ENCODE measurements at regions not wholly inside any gene's neighbourhood (a gene's known extent, or its start where the extent isn't known, plus 50 kb on each side); places are given as distances from the start of the nearest gene placed in this dataset.

DNA sequence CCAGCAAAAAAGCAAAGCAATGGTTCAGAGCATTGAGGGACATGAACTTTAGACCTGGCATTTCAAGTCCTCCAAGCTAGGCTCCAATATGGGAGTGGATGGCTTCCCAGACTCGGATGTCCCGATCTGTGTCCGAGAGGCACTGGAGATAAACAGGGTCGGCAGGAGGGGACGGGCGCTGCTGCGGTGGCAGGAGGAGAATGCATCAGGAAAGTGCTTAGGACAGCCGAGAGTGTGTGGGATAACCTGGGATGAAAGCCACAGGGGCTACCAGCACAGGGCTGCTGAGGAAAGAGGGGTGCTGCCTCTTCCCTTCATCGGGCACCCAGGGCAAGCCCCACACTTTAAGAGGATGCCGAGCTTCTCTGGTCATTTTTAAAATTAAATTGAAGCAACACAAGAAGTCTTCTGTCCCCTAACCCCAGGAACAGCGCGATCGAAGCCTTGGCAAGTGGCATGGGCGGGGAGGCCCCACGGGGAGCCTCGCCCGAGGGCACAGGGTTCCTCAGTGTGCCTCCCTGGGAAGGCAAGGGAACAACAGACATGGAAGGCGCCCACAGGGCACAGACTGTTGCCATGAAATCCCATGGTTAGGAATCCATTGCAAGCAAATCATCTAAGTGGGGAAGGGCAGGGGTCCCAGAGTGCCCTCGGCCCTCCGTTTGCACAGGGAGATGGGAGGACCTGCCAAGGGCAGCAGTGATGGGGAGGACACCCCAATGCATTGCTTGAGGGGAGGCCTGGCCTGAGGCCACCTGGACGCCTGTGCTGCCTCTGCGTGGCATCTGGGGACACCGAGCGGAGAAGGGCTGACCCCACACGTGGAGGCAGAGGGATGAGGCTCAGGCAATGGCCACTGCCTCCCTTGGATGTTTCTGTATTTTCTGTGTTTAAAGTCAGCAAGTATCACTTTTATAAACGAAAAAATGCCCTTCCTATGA is 78.5 kb upstream of the GPC1 start:
- TF ChIP-seq, protein P1, sequence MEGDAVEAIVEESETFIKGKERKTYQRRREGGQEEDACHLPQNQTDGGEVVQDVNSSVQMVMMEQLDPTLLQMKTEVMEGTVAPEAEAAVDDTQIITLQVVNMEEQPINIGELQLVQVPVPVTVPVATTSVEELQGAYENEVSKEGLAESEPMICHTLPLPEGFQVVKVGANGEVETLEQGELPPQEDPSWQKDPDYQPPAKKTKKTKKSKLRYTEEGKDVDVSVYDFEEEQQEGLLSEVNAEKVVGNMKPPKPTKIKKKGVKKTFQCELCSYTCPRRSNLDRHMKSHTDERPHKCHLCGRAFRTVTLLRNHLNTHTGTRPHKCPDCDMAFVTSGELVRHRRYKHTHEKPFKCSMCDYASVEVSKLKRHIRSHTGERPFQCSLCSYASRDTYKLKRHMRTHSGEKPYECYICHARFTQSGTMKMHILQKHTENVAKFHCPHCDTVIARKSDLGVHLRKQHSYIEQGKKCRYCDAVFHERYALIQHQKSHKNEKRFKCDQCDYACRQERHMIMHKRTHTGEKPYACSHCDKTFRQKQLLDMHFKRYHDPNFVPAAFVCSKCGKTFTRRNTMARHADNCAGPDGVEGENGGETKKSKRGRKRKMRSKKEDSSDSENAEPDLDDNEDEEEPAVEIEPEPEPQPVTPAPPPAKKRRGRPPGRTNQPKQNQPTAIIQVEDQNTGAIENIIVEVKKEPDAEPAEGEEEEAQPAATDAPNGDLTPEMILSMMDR (IDR thresholded peaks at IDR 0.05; ENCODE audit: extremely low read depth, missing control alignments), result no peak
- DNase-seq (ENCODE audit: low spot score), result no peak

DNA sequence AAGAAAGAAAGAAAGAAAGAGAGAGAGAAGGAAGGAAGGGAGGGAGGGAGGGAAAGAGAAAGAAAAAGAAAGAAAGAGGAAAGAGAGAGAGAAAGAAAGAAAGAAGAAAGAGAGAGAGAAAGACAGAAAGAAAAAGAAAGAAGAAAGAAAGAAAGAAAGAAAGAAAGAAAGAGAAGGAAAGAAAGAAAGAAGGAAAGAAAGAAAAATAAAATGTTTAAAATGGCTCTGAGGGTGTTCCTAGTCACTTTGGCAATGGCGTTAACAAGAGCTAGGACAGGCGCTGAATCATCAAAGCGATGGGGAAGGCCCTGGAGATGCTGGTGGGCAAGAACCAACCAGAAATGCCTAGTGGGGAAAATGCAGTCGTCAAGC is 77.8 kb upstream of the GPC1 start:
- TF ChIP-seq, protein P1 (IDR thresholded peaks at IDR 0.05; ENCODE audit: extremely low read depth, missing control alignments), result no peak
- no peak for DNase-seq (ENCODE audit: low spot score)

DNA sequence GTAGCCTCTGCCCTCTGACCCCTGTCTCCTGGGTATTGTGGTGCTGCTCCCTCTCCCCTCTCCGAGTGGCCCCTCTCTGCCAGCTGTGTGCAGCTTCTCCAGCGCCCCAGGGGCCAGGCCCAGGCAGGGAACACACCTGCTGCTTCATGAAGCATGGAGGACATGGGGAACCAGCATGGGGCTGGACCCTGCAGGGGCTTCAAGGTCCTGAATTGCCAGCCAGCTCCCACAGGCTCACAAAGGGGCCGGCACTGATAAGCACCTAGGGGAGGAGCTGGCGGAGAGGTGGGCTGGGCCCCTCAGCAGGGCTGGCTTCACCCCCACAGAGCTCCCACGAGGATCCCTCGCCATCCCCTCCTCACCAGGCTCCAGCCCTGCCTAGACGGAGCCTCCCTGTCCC is 77.4 kb upstream of the GPC1 start:
- no peak for DNase-seq (ENCODE audit: low spot score)
- TF ChIP-seq, protein P1 (IDR thresholded peaks at IDR 0.05; ENCODE audit: extremely low read depth, missing control alignments), result no peak

DNA sequence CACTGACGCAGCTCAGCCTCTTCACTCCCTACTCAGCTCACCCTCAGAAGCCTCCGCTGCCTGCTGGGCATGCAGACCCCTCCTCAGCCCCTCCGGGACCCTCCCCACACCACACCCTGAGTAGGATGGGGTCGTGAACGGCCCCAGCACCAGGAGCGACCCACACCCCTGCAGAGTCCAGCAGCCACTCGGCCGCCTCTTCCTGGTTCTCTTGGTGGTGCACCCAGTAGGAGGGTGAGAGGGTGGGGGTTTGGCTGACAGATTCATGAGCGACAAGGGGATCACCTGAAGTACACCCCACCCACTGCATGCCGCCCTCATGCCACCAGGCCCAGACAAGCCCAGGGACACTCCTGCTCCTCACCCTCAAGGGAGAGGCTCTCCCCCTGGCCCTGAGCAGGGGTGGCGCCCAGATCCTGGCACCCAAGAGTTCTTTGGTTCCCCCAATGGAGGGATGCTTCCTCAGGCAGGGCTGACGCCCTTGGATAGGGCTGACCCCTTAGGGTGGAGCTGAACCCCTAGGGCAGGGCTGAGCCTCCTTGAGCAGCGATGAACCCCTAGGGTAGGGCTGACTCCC is 76.6 kb upstream of the GPC1 start:
- TF ChIP-seq, protein P1 (IDR thresholded peaks at IDR 0.05; ENCODE audit: extremely low read depth, missing control alignments), result no peak
- no peak for DNase-seq (ENCODE audit: low spot score)

DNA sequence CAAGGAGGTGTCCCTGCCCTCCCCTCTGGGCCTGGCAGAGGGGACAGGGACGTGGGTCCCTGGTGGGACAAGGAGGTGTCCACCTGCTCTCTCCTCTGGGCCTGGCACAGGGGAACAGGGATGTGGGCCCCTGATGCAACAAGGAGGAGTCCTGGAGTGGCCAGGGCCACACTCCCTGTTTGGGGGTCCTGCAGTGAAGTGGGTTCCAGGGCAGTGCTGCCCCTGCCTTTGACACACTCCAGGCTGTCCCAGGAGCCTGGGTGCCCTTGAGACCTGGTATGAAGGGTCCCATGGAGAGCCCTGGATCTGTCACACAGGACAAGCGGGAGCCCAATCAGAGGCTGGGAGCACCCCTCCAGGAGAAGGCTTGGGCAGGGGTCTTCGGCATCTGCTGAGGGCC is 75.8 kb upstream of the GPC1 start:
- no peak for DNase-seq (ENCODE audit: low spot score)
- TF ChIP-seq, protein P1 (IDR thresholded peaks at IDR 0.05; ENCODE audit: extremely low read depth, missing control alignments), result no peak

DNA sequence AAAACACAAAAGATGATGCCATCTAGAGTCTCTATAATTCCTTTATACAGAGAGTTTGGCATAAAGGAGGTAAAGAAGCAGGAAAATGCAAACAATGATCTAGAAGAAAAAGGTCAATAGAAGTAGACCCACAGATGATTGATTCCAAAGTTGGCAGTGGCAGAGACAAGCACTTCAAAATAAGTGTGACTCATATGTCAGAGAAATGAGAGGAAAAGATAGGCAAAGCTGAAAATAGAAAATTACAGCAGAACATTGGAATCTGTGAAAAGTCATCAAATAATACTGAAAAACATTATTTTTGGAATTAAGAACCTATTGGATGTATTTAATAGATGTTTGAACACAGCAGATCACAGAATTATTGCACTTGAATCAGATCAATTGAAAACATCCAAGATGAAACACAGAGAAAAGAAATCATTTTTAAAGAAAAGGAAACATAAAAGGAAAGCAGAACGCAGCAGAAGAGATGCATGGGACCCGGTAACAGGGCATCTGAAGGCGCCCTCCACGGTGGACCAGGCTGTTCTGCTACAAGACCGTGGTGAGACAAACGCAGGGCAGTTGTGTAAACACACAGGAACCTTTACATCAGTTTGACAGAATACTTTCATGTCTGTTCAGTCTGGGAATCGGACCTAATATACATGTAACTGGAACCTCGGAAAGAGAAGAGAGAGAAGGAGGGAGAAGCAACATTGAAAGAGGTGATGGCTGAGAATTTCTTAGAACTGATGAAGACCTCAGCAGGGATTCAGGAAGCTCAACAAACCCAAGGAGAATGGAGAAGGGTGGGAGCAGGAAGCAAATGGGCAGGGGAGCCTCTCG is 74.6 kb upstream of the GPC1 start:
- TF ChIP-seq, protein P1 (IDR thresholded peaks at IDR 0.05; ENCODE audit: extremely low read depth, missing control alignments), result no peak
- DNase-seq (ENCODE audit: low spot score), result no peak
